ENCODE measurements at regions not wholly inside any gene's neighbourhood (a gene's known extent, or its start where the extent isn't known, plus 50 kb on each side); places are given as distances from the start of the nearest gene placed in this dataset.

- CTCF ChIA-PET, result no interaction called here
- intact Hi-C loops (cut with micrococcal nuclease), result no loop called here
- TF ChIP-seq CTCF (IDR thresholded peaks at IDR 0.05), result no peak
- TF ChIP-seq EZH2 (IDR thresholded peaks at IDR 0.05; ENCODE audit: borderline replicate concordance, insufficient read depth, low read depth, low read length, poor library complexity, severe bottlenecking), result no peak
- peaks cover 62% of the 10 kb centered on the region for H3K27me3 Mint-ChIP-seq
- Histone ChIP-seq H3K27me3 (replicated peaks in 1 of 4; ENCODE audit: control extremely low read depth in 1 of 4, control insufficient read depth in 3 of 4, insufficient read depth in 4 of 4, low read length in 3 of 4) (peaks cover 0 to 38% (median 8%) of the 10 kb centered on the region in 4 experiments), H3K9ac (ENCODE audit: low read length) (no peak overlapping the region), H3K4me3 (ENCODE audit: control extremely low read depth in 1 of 5, extremely low read depth in 1 of 5, insufficient read depth in 1 of 5, low read depth in 2 of 5, low read length in 4 of 5) (no peak overlapping the region), H3K9me3 (ENCODE audit: control extremely low read depth in 1 of 3, control insufficient read depth in 2 of 3, insufficient read depth in 1 of 3, low read length in 2 of 3) (peaks cover 0 to 4% (median 0%) of the 10 kb centered on the region in 3 donors), H3K79me2 (ENCODE audit: control insufficient read depth, insufficient read depth, low read length) (no peaks in the 10 kb centered on the region), H3K27ac (ENCODE audit: low read length in 2 of 2) (no peak overlapping the region), H3K36me3 (replicated peaks in 1 of 2; ENCODE audit: control extremely low read depth in 1 of 2, control insufficient read depth in 1 of 2, extremely low read depth in 1 of 2, insufficient read depth in 2 of 2, low read length in 1 of 2) (no peaks in the 10 kb centered on the region), H2AFZ (ENCODE audit: insufficient read depth, low read depth, low read length, poor library complexity, severe bottlenecking) (no peak overlapping the region), H3K4me1 (ENCODE audit: control insufficient read depth in 2 of 2, insufficient read depth in 2 of 2, low read length in 2 of 2) (peaks cover 0 to 3% of the 10 kb centered on the region in 2 donors), H4K20me1 (ENCODE audit: control insufficient read depth, insufficient read depth, low read length, poor library complexity, severe bottlenecking) (no peaks in the 10 kb centered on the region), H3K4me2 (replicated peaks; ENCODE audit: low read depth, low read length, poor library complexity, severe bottlenecking) (no peak overlapping the region)
- no peak overlapping the region for H3K4me3 Mint-ChIP-seq
- no peak overlapping the region for H3K27ac Mint-ChIP-seq
- ATAC-seq (ENCODE audit: low read depth), result no peak
- no peak for DNase-seq
- H3K4me1 Mint-ChIP-seq, result peaks cover 6% of the 10 kb centered on the region
- no peaks in the 10 kb centered on the region for H3K9me3 Mint-ChIP-seq (ENCODE audit: insufficient read depth)
- POLR2A ChIA-PET, result no interaction called here
- 87% methylated on average over 16 of the region's 18 CpGs for WGBS (ENCODE audit: insufficient coverage)
Measured at GRCh38 chr16:50469744-50470321, 78.4 kb upstream of the NKD1 start.

GRCh38 chr16:50469121-50469743, 79.0 kb upstream of the NKD1 start:
- Mint-ChIP-seq H3K27me3 (peaks cover 63% of the 10 kb centered on the region), H3K27ac (no peak overlapping the region), H3K4me3 (no peak overlapping the region), H3K9me3 (ENCODE audit: insufficient read depth) (no peaks in the 10 kb centered on the region), H3K4me1 (peaks cover 6% of the 10 kb centered on the region)
- Histone ChIP-seq H3K27ac (ENCODE audit: low read length in 2 of 2) (no peak overlapping the region), H3K36me3 (replicated peaks in 1 of 2; ENCODE audit: control extremely low read depth in 1 of 2, control insufficient read depth in 1 of 2, extremely low read depth in 1 of 2, insufficient read depth in 2 of 2, low read length in 1 of 2) (no peaks in the 10 kb centered on the region), H2AFZ (ENCODE audit: insufficient read depth, low read depth, low read length, poor library complexity, severe bottlenecking) (no peak overlapping the region), H3K4me1 (ENCODE audit: control insufficient read depth in 2 of 2, insufficient read depth in 2 of 2, low read length in 2 of 2) (peaks cover 0 to 3% of the 10 kb centered on the region in 2 donors), H3K4me3 (ENCODE audit: control extremely low read depth in 1 of 5, extremely low read depth in 1 of 5, insufficient read depth in 1 of 5, low read depth in 2 of 5, low read length in 4 of 5) (no peak overlapping the region), H3K9me3 (ENCODE audit: control extremely low read depth in 1 of 3, control insufficient read depth in 2 of 3, insufficient read depth in 1 of 3, low read length in 2 of 3) (peaks cover 0 to 4% (median 0%) of the 10 kb centered on the region in 3 donors), H3K79me2 (ENCODE audit: control insufficient read depth, insufficient read depth, low read length) (no peaks in the 10 kb centered on the region), H3K27me3 (replicated peaks in 1 of 4; ENCODE audit: control extremely low read depth in 1 of 4, control insufficient read depth in 3 of 4, insufficient read depth in 4 of 4, low read length in 3 of 4) (peaks cover 0 to 38% (median 8%) of the 10 kb centered on the region in 4 experiments), H4K20me1 (ENCODE audit: control insufficient read depth, insufficient read depth, low read length, poor library complexity, severe bottlenecking) (no peaks in the 10 kb centered on the region), H3K4me2 (replicated peaks; ENCODE audit: low read depth, low read length, poor library complexity, severe bottlenecking) (no peak overlapping the region), H3K9ac (ENCODE audit: low read length) (no peak overlapping the region)
- DNase-seq, result no peak
- CTCF ChIA-PET, result no interaction called here
- ATAC-seq (ENCODE audit: low read depth), result no peak
- intact Hi-C loops (cut with micrococcal nuclease), result no loop called here
- no peak for TF ChIP-seq EZH2 (IDR thresholded peaks at IDR 0.05; ENCODE audit: borderline replicate concordance, insufficient read depth, low read depth, low read length, poor library complexity, severe bottlenecking)
- no peak for TF ChIP-seq CTCF (IDR thresholded peaks at IDR 0.05)
- whole genome bisulfite sequencing (ENCODE audit: insufficient coverage), result 47% methylated on average over 2 of the region's 2 CpGs
- POLR2A ChIA-PET, result no interaction called here
